ENCODE measurements at regions not wholly inside any gene's neighbourhood (a gene's known extent, or its start where the extent isn't known, plus 50 kb on each side); places are given as distances from the start of the nearest gene placed in this dataset.
"Not testable (repeated sequence)": the region's sequence is repeated elsewhere in the genome, so short reads cannot be mapped to it uniquely, and the experiment has no call there.

DNA sequence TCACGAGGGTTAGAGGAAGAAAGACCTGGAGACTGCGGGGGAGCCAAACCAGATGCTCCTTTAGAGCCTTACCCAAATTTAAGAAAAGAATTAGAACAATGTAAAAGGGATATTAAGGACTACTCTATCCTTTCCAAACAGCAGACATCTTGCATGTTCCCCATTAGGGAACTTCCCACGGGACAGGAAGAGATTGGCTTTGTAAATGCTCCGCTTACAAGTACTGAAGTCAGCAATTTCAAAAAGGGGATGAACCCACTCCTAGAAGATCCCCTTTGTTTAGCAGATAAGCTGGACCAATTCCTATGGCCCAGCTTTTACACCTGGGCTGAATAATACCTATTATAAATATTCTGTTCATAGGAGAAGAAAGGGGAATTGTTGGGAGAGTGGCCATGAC, 74.2 kb downstream of the APOBEC1 start:
- no peaks in the 10 kb centered on the region for H3K36me3 ChIP-seq (ENCODE audit: control insufficient read depth in 3 of 3, insufficient read depth in 3 of 3, low read length in 3 of 3)
- no peaks in the 10 kb centered on the region for H3K4me1 ChIP-seq (ENCODE audit: control insufficient read depth in 3 of 3, insufficient read depth in 3 of 3, low read length in 3 of 3)
- H3K9me3 ChIP-seq (ENCODE audit: control insufficient read depth in 3 of 3, low read length in 3 of 3) = no peaks in the 10 kb centered on the region
- no peaks in the 10 kb centered on the region for H3K27me3 ChIP-seq (ENCODE audit: control insufficient read depth in 3 of 3, insufficient read depth in 3 of 3, low read length in 3 of 3)
- no peak overlapping the region for H3K27ac ChIP-seq (ENCODE audit: low read depth, low read length)
- H3K9ac ChIP-seq (ENCODE audit: low read depth in 1 of 3, low read length in 3 of 3) = no peak overlapping the region
- H3K4me3 ChIP-seq (ENCODE audit: low read length in 3 of 3) = no peak overlapping the region

DNA sequence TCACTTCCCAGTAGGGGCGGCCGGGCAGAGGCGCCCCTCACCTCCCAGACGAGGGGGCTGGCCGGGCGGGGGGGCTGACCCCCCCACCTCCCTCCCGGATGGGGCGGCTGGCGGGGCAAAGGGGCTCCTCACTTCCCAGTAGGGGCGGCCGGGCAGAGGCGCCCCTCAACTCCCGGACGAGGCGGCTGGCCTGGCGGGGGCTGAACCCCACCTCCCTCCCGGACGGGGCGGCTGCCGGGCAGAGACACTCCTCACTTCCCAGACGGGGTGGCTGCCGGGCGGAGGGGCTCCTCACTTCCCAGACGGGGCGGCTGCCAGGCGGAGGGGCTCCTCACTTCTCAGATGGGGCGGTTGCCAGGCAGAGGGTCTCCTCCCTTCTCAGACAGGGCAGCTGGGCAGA, 75.6 kb downstream of the APOBEC1 start:
- H3K36me3 ChIP-seq (ENCODE audit: control insufficient read depth in 3 of 3, insufficient read depth in 3 of 3, low read length in 3 of 3); H3K9me3 ChIP-seq (ENCODE audit: control insufficient read depth in 3 of 3, low read length in 3 of 3); H3K9ac ChIP-seq (ENCODE audit: low read depth in 1 of 3, low read length in 3 of 3); H3K4me3 ChIP-seq (ENCODE audit: low read length in 3 of 3); H3K4me1 ChIP-seq (ENCODE audit: control insufficient read depth in 3 of 3, insufficient read depth in 3 of 3, low read length in 3 of 3); H3K27me3 ChIP-seq (ENCODE audit: control insufficient read depth in 3 of 3, insufficient read depth in 3 of 3, low read length in 3 of 3); H3K27ac ChIP-seq (ENCODE audit: low read depth, low read length): not testable (repeated sequence)

DNA sequence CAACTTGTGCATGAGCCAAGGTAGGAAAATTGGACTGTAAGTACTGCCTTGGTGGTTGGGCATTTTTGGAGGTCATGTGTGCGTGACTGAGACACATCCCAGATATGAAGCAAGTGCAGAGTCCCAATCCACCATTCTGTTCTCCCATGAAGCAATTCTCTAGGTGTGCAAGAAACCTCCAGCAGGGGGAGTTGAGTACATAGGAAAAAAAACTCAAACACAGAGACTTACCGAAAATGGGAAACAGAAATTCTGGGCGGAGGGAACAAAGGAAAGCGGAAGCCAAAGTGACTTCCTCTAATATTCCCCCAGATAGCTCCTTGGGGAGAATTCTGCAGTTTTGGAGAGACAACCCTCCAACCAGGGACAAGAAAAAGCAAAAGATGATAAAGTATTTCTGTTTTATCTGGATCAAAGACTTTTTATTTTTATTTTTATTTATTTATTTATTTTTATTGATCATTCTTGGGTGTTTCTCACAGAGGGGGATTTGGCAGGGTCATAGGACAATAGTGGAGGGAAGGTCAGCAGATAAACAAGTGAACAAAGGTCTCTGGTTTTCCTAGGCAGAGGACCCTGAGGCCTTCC, 76.9 kb downstream of the APOBEC1 start:
- H3K4me1 ChIP-seq (ENCODE audit: control insufficient read depth in 3 of 3, insufficient read depth in 3 of 3, low read length in 3 of 3); H3K36me3 ChIP-seq (ENCODE audit: control insufficient read depth in 3 of 3, insufficient read depth in 3 of 3, low read length in 3 of 3); H3K27ac ChIP-seq (ENCODE audit: low read depth, low read length): not testable (repeated sequence)

DNA sequence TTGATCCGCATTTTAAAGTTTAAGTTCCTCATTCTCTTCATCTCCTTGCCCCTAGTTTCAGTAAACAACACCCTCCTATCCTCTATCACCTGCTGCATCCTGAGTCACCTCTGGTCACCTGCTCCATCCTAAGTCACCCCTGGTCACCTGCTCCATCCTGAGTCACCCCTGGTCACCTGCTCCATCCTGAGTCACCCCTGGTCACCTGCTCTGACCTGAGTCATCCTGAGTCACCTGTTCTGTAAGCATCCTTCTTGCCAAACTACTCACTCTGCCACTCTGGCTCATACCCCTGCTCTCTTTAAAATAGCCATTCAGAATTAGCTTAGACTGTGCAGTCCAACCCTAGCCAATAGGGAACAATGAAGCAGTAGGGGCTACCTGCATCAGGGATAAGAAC, 80.6 kb upstream of the CD163 start:
- not testable (repeated sequence) for H3K9me3 ChIP-seq (ENCODE audit: control insufficient read depth in 3 of 3, low read length in 3 of 3); H3K9ac ChIP-seq (ENCODE audit: low read depth in 1 of 3, low read length in 3 of 3); H3K27ac ChIP-seq (ENCODE audit: low read depth, low read length); H3K4me1 ChIP-seq (ENCODE audit: control insufficient read depth in 3 of 3, insufficient read depth in 3 of 3, low read length in 3 of 3); H3K36me3 ChIP-seq (ENCODE audit: control insufficient read depth in 3 of 3, insufficient read depth in 3 of 3, low read length in 3 of 3); H3K4me3 ChIP-seq (ENCODE audit: low read length in 3 of 3); H3K27me3 ChIP-seq (ENCODE audit: control insufficient read depth in 3 of 3, insufficient read depth in 3 of 3, low read length in 3 of 3)

More for the DNA sequence above, 76.9 kb downstream of the APOBEC1 start:
- not testable (repeated sequence) for H3K27me3 ChIP-seq (ENCODE audit: control insufficient read depth in 3 of 3, insufficient read depth in 3 of 3, low read length in 3 of 3); H3K9me3 ChIP-seq (ENCODE audit: control insufficient read depth in 3 of 3, low read length in 3 of 3); H3K9ac ChIP-seq (ENCODE audit: low read depth in 1 of 3, low read length in 3 of 3); H3K4me3 ChIP-seq (ENCODE audit: low read length in 3 of 3)

DNA sequence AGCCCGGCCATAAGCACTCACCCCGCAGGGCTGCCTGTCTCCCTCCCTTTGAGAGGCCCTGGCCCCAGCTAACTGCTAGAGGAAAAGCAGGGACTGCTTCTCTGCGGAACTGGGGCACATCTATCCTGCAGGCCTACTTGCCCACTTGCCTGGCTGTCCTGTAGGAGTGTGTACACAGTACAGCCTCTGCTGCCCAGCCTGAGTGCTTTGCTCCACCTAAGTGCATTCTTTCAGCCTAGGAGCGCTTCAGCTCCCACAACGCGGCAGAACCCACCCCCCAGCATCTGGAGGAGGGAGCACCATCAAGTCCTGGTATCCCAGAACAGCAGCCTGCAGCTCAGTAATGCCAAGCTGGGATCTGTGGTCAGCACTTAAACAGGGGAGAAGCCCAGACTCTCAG, 79.9 kb upstream of the CD163 start:
- Histone ChIP-seq H3K27ac (ENCODE audit: low read depth, low read length) (no peak overlapping the region), H3K36me3 (ENCODE audit: control insufficient read depth in 3 of 3, insufficient read depth in 3 of 3, low read length in 3 of 3) (no peaks in the 10 kb centered on the region), H3K4me3 (ENCODE audit: low read length in 3 of 3) (no peak overlapping the region), H3K27me3 (ENCODE audit: control insufficient read depth in 3 of 3, insufficient read depth in 3 of 3, low read length in 3 of 3) (no peaks in the 10 kb centered on the region), H3K9ac (ENCODE audit: low read depth in 1 of 3, low read length in 3 of 3) (no peak overlapping the region), H3K4me1 (ENCODE audit: control insufficient read depth in 3 of 3, insufficient read depth in 3 of 3, low read length in 3 of 3) (no peaks in the 10 kb centered on the region), H3K9me3 (ENCODE audit: control insufficient read depth in 3 of 3, low read length in 3 of 3) (peaks cover 0 to 2% (median 0%) of the 10 kb centered on the region in 3 donors)

DNA sequence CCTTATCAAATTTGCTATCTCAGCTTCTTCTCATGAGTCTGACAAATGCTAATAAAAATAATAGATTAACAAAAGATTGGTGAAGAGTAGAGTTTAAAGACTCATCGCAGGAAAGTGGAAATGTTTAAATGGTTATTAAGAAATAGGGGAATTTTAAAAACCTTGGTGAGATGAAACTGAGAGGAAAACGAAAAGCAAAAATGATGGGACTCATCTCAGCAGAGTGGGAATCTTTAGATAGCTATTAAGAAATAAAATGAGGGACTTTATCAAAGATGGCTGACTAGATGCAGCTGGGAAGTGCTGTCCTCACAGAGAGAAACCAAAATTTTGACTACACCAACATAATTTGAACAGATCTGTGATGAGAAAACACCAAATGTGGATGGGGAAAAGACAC, 79.2 kb upstream of the CD163 start:
- H3K4me3 ChIP-seq (ENCODE audit: low read length in 3 of 3) = no peak overlapping the region
- no peak overlapping the region for H3K27ac ChIP-seq (ENCODE audit: low read depth, low read length)
- no peaks in the 10 kb centered on the region for H3K36me3 ChIP-seq (ENCODE audit: control insufficient read depth in 3 of 3, insufficient read depth in 3 of 3, low read length in 3 of 3)
- no peaks in the 10 kb centered on the region for H3K27me3 ChIP-seq (ENCODE audit: control insufficient read depth in 3 of 3, insufficient read depth in 3 of 3, low read length in 3 of 3)
- no peaks in the 10 kb centered on the region for H3K4me1 ChIP-seq (ENCODE audit: control insufficient read depth in 3 of 3, insufficient read depth in 3 of 3, low read length in 3 of 3)
- H3K9ac ChIP-seq (ENCODE audit: low read depth in 1 of 3, low read length in 3 of 3) = no peak overlapping the region
- H3K9me3 ChIP-seq (ENCODE audit: control insufficient read depth in 3 of 3, low read length in 3 of 3) = peaks cover 0 to 2% (median 0%) of the 10 kb centered on the region in 3 donors

DNA sequence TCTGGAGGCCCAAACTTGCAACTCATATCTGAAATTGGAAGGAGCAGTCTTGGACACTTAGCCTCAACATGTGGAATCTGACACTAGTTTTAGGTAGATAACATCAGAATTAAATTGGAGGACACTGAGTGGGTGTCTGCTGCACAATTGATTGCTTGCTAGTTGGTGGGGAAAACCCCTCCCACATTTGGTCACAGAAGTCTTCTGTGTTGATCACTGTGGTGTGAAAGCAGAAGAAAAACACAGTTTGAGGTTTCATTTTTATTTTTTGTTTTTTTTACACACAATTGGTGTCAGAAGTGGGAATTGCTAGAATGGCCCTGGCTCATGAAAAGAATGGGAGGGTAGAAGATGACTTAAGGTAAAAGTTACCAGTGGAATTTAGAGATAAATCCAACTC, 78.0 kb upstream of the CD163 start:
- no peak overlapping the region for H3K27ac ChIP-seq (ENCODE audit: low read depth, low read length)
- no peaks in the 10 kb centered on the region for H3K36me3 ChIP-seq (ENCODE audit: control insufficient read depth in 3 of 3, insufficient read depth in 3 of 3, low read length in 3 of 3)
- H3K27me3 ChIP-seq (ENCODE audit: control insufficient read depth in 3 of 3, insufficient read depth in 3 of 3, low read length in 3 of 3) = no peaks in the 10 kb centered on the region
- peaks cover 0 to 2% (median 0%) of the 10 kb centered on the region in 3 donors for H3K9me3 ChIP-seq (ENCODE audit: control insufficient read depth in 3 of 3, low read length in 3 of 3)
- no peaks in the 10 kb centered on the region for H3K4me1 ChIP-seq (ENCODE audit: control insufficient read depth in 3 of 3, insufficient read depth in 3 of 3, low read length in 3 of 3)
- H3K4me3 ChIP-seq (ENCODE audit: low read length in 3 of 3) = no peak overlapping the region
- no peak overlapping the region for H3K9ac ChIP-seq (ENCODE audit: low read depth in 1 of 3, low read length in 3 of 3)

DNA sequence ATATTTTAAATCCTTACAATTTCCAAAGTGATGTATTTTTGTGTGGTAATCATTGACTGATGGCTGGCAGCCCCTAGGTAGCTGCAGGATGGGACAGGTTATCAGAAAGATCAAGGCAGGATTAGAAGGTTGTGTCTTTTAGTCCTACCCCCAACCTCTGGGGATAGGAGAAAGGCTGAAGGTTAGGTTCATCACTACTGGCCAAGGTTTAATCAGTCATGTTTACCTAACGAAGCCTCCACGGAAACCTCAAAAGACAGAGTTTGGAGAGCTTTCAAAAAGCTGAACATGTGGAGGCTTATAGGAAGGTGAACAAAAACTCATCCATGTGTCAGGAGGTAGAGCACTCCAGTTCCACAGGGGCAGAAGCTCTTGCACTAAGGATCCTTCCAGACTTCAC, 77.5 kb upstream of the CD163 start:
- no peaks in the 10 kb centered on the region for H3K27me3 ChIP-seq (ENCODE audit: control insufficient read depth in 3 of 3, insufficient read depth in 3 of 3, low read length in 3 of 3)
- H3K27ac ChIP-seq (ENCODE audit: low read depth, low read length) = no peak overlapping the region
- no peaks in the 10 kb centered on the region for H3K36me3 ChIP-seq (ENCODE audit: control insufficient read depth in 3 of 3, insufficient read depth in 3 of 3, low read length in 3 of 3)
- H3K4me3 ChIP-seq (ENCODE audit: low read length in 3 of 3) = no peak overlapping the region
- peaks cover 0 to 2% (median 0%) of the 10 kb centered on the region in 3 donors for H3K9me3 ChIP-seq (ENCODE audit: control insufficient read depth in 3 of 3, low read length in 3 of 3)
- H3K4me1 ChIP-seq (ENCODE audit: control insufficient read depth in 3 of 3, insufficient read depth in 3 of 3, low read length in 3 of 3) = no peaks in the 10 kb centered on the region
- no peak overlapping the region for H3K9ac ChIP-seq (ENCODE audit: low read depth in 1 of 3, low read length in 3 of 3)

DNA sequence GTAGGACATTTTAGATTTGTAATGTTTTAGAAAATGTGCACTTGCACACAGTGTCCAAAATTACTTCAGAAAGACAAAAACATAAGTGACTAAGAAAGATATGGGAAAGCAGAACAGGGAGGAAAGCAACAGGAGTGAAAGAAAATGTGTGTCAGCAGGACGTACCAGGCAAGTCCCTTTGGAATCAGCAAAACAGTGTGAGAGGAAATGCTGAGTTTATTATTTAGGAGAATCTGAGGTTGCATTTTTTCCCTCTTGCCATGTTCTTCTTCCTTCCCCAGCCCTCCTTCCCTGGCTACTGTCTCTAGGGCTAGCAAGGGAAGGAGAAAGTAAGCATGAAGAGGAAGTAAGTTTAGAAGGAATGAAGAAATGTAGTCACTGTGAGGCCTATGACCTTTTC, 67.7 kb upstream of the CD163 start:
- Histone ChIP-seq H3K9ac (ENCODE audit: low read depth in 1 of 3, low read length in 3 of 3) (no peak overlapping the region), H3K36me3 (ENCODE audit: control insufficient read depth in 3 of 3, insufficient read depth in 3 of 3, low read length in 3 of 3) (no peaks in the 10 kb centered on the region), H3K27ac (ENCODE audit: low read depth, low read length) (no peak overlapping the region), H3K9me3 (ENCODE audit: control insufficient read depth in 3 of 3, low read length in 3 of 3) (no peaks in the 10 kb centered on the region), H3K27me3 (ENCODE audit: control insufficient read depth in 3 of 3, insufficient read depth in 3 of 3, low read length in 3 of 3) (no peaks in the 10 kb centered on the region), H3K4me3 (ENCODE audit: low read length in 3 of 3) (no peak overlapping the region), H3K4me1 (ENCODE audit: control insufficient read depth in 3 of 3, insufficient read depth in 3 of 3, low read length in 3 of 3) (no peaks in the 10 kb centered on the region)

DNA sequence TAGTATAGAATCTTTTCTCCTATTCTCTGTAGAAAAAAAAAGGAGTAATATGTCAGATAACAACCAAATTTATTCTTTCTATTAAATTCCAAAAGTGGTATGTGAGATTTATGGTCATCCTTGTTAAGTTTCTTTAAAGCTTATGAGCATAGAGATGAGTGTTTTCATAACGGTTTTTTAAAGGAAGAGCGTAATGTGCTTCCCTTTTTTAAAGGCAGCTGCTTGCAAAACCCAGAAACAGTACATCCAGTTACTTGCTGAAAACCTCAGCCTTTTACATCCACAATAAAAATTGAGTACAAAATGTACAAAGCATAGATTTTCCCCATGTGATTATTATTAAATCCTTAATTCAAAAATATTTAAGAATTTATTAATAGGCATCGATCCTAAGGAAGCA, 53.6 kb upstream of the CD163 start:
- H3K27ac ChIP-seq (ENCODE audit: low read depth, low read length) = no peak overlapping the region

DNA sequence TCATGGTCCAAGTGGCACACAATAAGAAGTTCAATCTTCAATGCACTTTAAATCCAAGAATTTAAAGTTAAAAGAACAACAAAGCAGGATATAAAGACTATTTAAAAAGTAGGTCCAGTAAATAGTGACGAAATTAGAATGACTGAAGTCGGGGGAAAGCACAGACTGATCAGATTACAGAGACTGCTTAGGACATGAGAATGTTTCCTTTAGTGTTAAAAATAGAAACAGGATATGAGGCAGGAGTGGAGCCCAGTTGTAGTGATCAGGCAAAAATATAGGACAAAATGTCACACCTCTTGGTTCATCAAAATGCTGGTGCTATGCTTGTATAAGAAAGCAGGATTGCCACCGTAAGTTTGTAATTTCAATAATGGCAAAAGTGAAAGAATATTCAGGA, 52.2 kb upstream of the CD163 start:
- no peak overlapping the region for H3K9ac ChIP-seq (ENCODE audit: low read depth in 1 of 3, low read length in 3 of 3)
- peak overlapping the region; percentile 51 for H3K27ac ChIP-seq (ENCODE audit: low read depth, low read length)
- H3K9me3 ChIP-seq (ENCODE audit: control insufficient read depth in 3 of 3, low read length in 3 of 3) = no peaks in the 10 kb centered on the region
- H3K4me1 ChIP-seq (ENCODE audit: control insufficient read depth in 3 of 3, insufficient read depth in 3 of 3, low read length in 3 of 3) = no peaks in the 10 kb centered on the region
- H3K4me3 ChIP-seq (ENCODE audit: low read length in 3 of 3) = no peak overlapping the region
- no peaks in the 10 kb centered on the region for H3K36me3 ChIP-seq (ENCODE audit: control insufficient read depth in 3 of 3, insufficient read depth in 3 of 3, low read length in 3 of 3)
- H3K27me3 ChIP-seq (ENCODE audit: control insufficient read depth in 3 of 3, insufficient read depth in 3 of 3, low read length in 3 of 3) = no peaks in the 10 kb centered on the region

More for the DNA sequence above, 53.6 kb upstream of the CD163 start:
- H3K4me1 ChIP-seq (ENCODE audit: control insufficient read depth in 3 of 3, insufficient read depth in 3 of 3, low read length in 3 of 3) = no peaks in the 10 kb centered on the region
- H3K9ac ChIP-seq (ENCODE audit: low read depth in 1 of 3, low read length in 3 of 3) = no peak overlapping the region
- no peaks in the 10 kb centered on the region for H3K27me3 ChIP-seq (ENCODE audit: control insufficient read depth in 3 of 3, insufficient read depth in 3 of 3, low read length in 3 of 3)
- no peaks in the 10 kb centered on the region for H3K9me3 ChIP-seq (ENCODE audit: control insufficient read depth in 3 of 3, low read length in 3 of 3)
- no peak overlapping the region for H3K4me3 ChIP-seq (ENCODE audit: low read length in 3 of 3)
- H3K36me3 ChIP-seq (ENCODE audit: control insufficient read depth in 3 of 3, insufficient read depth in 3 of 3, low read length in 3 of 3) = no peaks in the 10 kb centered on the region
